Mesenchymal stem cell (in vitro differentiated cells and primary cell): ENCODE measurements at regions not wholly inside any gene's neighbourhood (a gene's known extent, or its start where the extent isn't known, plus 50 kb on each side); places are given as distances from the start of the nearest gene placed in this dataset.
A peak's percentile ranks its signal among the peaks of the same experiment; 100 is the strongest.
"Not testable (repeated sequence)": the region's sequence is repeated elsewhere in the genome, so short reads cannot be mapped to it uniquely, and the experiment has no call there.

Experiments
- DNase-seq: peaks from one replicate; pipeline ENCODE4 v3.0.0-alpha.2; 2013
- H2AFZ ChIP-seq: one replicate; pipeline ENCODE4 v1.6.1; 2013; ENCODE audit warnings: low read depth, mild to moderate bottlenecking, control low read depth, inconsistent platforms, low read length, moderate library complexity
- H2AK5ac ChIP-seq: 2 replicates; pipeline ENCODE4 v1.6.1; 2013; ENCODE audit warnings: low read length, moderate library complexity, mild to moderate bottlenecking, inconsistent platforms; ENCODE audit not compliant: severe bottlenecking
- H2BK120ac ChIP-seq: one replicate; pipeline ENCODE4 v1.6.1; 2013; ENCODE audit warnings: low read depth, mild to moderate bottlenecking, inconsistent platforms, low read length, moderate library complexity
- H2BK12ac ChIP-seq, 2 experiments: one replicate each; pipeline ENCODE4 v1.6.1; 2013; ENCODE audit warnings: inconsistent platforms in 2 of 2, low read length in 2 of 2, mild to moderate bottlenecking in 2 of 2, moderate library complexity in 2 of 2, control low read depth in 1 of 2
- H2BK15ac ChIP-seq: one replicate; pipeline ENCODE4 v1.6.1; 2013; ENCODE audit warnings: mild to moderate bottlenecking, low read depth, inconsistent platforms; ENCODE audit not compliant: poor library complexity, severe bottlenecking
- H2BK5ac ChIP-seq: 2 replicates; pipeline ENCODE4 v1.6.1; 2013; ENCODE audit warnings: low read depth, mild to moderate bottlenecking, low read length, control low read depth, inconsistent platforms; ENCODE audit not compliant: poor library complexity, severe bottlenecking
- H3K14ac ChIP-seq, 2 experiments: one replicate each; pipeline ENCODE4 v1.6.1; 2013; ENCODE audit warnings: inconsistent platforms in 2 of 2, low read length in 2 of 2, control low read depth in 1 of 2, mild to moderate bottlenecking in 1 of 2, moderate library complexity in 1 of 2
- H3K18ac ChIP-seq, 2 experiments: one replicate each; pipeline ENCODE4 v1.6.1; 2013; ENCODE audit warnings: inconsistent platforms in 2 of 2, low read length in 2 of 2, control low read depth in 1 of 2, low read depth in 1 of 2, mild to moderate bottlenecking in 1 of 2
- H3K23ac ChIP-seq, 2 experiments: one replicate each; pipeline ENCODE4 v1.6.1; 2013; ENCODE audit warnings: inconsistent platforms in 2 of 2, low read length in 2 of 2, mild to moderate bottlenecking in 2 of 2, moderate library complexity in 2 of 2, control low read depth in 1 of 2
- H3K27ac ChIP-seq: 2 replicates; pipeline ENCODE4 v1.5.1; 2013; ENCODE audit warnings: mild to moderate bottlenecking, moderate library complexity, low read length, control low read depth, inconsistent platforms; ENCODE audit not compliant: poor library complexity, severe bottlenecking
- H3K27me3 ChIP-seq, 2 experiments: 2 replicates each; pipeline versions ENCODE4 v1.6.1 to v1.7.0; 2013; ENCODE audit warnings: low read length in 2 of 2, mild to moderate bottlenecking in 2 of 2, moderate library complexity in 2 of 2, control low read depth in 1 of 2, inconsistent platforms in 1 of 2; ENCODE audit not compliant: control insufficient read depth in 1 of 2, insufficient read depth in 1 of 2
- H3K36me3 ChIP-seq, 2 experiments: 2 replicates each; pipeline versions ENCODE4 v1.6.1 to v1.7.0; 2013; ENCODE audit warnings: low read length in 2 of 2, control low read depth in 1 of 2, inconsistent platforms in 1 of 2, low read depth in 1 of 2, mild to moderate bottlenecking in 1 of 2; ENCODE audit not compliant: insufficient read depth in 2 of 2, control insufficient read depth in 1 of 2
- H3K4ac ChIP-seq, 2 experiments: one replicate each; pipeline ENCODE4 v1.6.1; 2013; ENCODE audit warnings: inconsistent platforms in 2 of 2, low read length in 2 of 2, mild to moderate bottlenecking in 2 of 2, moderate library complexity in 2 of 2, control low read depth in 1 of 2, low read depth in 1 of 2
- H3K4me1 ChIP-seq: 2 replicates; pipeline ENCODE4 v1.6.1; 2013; ENCODE audit warnings: low read depth, low read length, control low read depth; ENCODE audit not compliant: control insufficient read depth, insufficient read depth
- H3K4me2 ChIP-seq: 2 replicates; pipeline ENCODE4 v1.6.1; 2013; ENCODE audit warnings: low read length, mild to moderate bottlenecking, inconsistent platforms; ENCODE audit not compliant: poor library complexity, severe bottlenecking
- H3K4me3 ChIP-seq, 2 experiments: 2 replicates each; pipeline versions ENCODE4 v1.5.1 to v1.7.0; 2013; ENCODE audit warnings: low read length in 2 of 2, mild to moderate bottlenecking in 2 of 2, control low read depth in 1 of 2, low read depth in 1 of 2; ENCODE audit not compliant: insufficient read depth in 1 of 2
- H3K79me1 ChIP-seq: replicated peaks from 2 replicates; pipeline ENCODE4 v1.6.1; 2013; ENCODE audit warnings: mild to moderate bottlenecking, control low read depth, low read length, inconsistent platforms; ENCODE audit not compliant: poor library complexity, severe bottlenecking
- H3K9ac ChIP-seq: 2 replicates; pipeline ENCODE4 v1.7.0; 2013; ENCODE audit warnings: mild to moderate bottlenecking, low read length, moderate library complexity
- H3K9me3 ChIP-seq: 2 replicates; pipeline ENCODE4 v1.7.0; 2013; ENCODE audit warnings: mild to moderate bottlenecking, low read length; ENCODE audit not compliant: control insufficient read depth
- H4K8ac ChIP-seq: one replicate; pipeline ENCODE4 v1.6.1; 2013; ENCODE audit warnings: inconsistent platforms, mild to moderate bottlenecking, low read length, moderate library complexity
- H4K91ac ChIP-seq: one replicate; pipeline ENCODE4 v1.6.1; 2013; ENCODE audit warnings: mild to moderate bottlenecking, low read length, inconsistent platforms
- WGBS: methylation state at CpG from one replicate; pipeline ENCODE4 v1.1.7; 2013; ENCODE audit warnings: mixed read lengths; 5-methylcytosine and 5-hydroxymethylcytosine counted together

- H3K9ac ChIP-seq, H3K79me1 ChIP-seq, H2BK12ac ChIP-seq, H3K14ac ChIP-seq, H2AK5ac ChIP-seq, H3K23ac ChIP-seq, H3K4ac ChIP-seq, H3K36me3 ChIP-seq, H3K4me1 ChIP-seq, H2AFZ ChIP-seq, H2BK15ac ChIP-seq, H4K91ac ChIP-seq, H3K27ac ChIP-seq, H3K18ac ChIP-seq, H3K27me3 ChIP-seq, H3K9me3 ChIP-seq, H3K4me3 ChIP-seq, DNase-seq, H2BK120ac ChIP-seq, H4K8ac ChIP-seq, H3K4me2 ChIP-seq, H2BK5ac ChIP-seq: not testable (repeated sequence)
- 93% methylated on average over 12 of the region's 12 CpGs for WGBS
These were observed 697.6 kb upstream of the SLITRK1 start for GRCh38 chr13:84579901-84580300.

- Histone ChIP-seq H2AFZ (no peak overlapping the region), H4K91ac (no peak overlapping the region), H3K9ac (no peak overlapping the region), H3K4me1 (no peaks in the 10 kb centered on the region), H4K8ac (no peak overlapping the region), H3K23ac (no peak overlapping the region), H2BK120ac (no peak overlapping the region), H3K27ac (no peak overlapping the region), H3K79me1 (no peaks in the 10 kb centered on the region), H2BK5ac (no peak overlapping the region), H2AK5ac (no peak overlapping the region), H2BK12ac (no peak overlapping the region), H3K9me3 (no peaks in the 10 kb centered on the region), H3K4ac (no peak overlapping the region), H3K18ac (no peak overlapping the region), H3K27me3 (no peaks in the 10 kb centered on the region), H3K4me3 (no peak overlapping the region), H3K36me3 (no peaks in the 10 kb centered on the region), H3K4me2 (no peak overlapping the region), H2BK15ac (no peak overlapping the region), H3K14ac (no peak overlapping the region)
- peak; percentile 3 for DNase-seq
These were observed 692.6 kb upstream of the SLITRK1 start for GRCh38 chr13:84574851-84575250.

- H3K23ac ChIP-seq, result no peak overlapping the region
- H2BK12ac ChIP-seq, result no peak overlapping the region
- no peak overlapping the region for H3K18ac ChIP-seq
- no peak overlapping the region for H3K14ac ChIP-seq
- H2BK120ac ChIP-seq, result no peak overlapping the region
- H2BK15ac ChIP-seq, result no peak overlapping the region
- no peak overlapping the region for H2AFZ ChIP-seq
- H4K91ac ChIP-seq, result no peak overlapping the region
- H4K8ac ChIP-seq, result no peak overlapping the region
- H2AK5ac ChIP-seq, result no peak overlapping the region
- no peaks in the 10 kb centered on the region for H3K79me1 ChIP-seq
- H3K27me3 ChIP-seq, result no peaks in the 10 kb centered on the region
- H3K4ac ChIP-seq, result no peak overlapping the region
- no peak overlapping the region for H2BK5ac ChIP-seq
- no peak overlapping the region for H3K4me3 ChIP-seq
- no peak overlapping the region for H3K9ac ChIP-seq
- H3K27ac ChIP-seq, result no peak overlapping the region
- no peak overlapping the region for H3K4me2 ChIP-seq
- no peaks in the 10 kb centered on the region for H3K9me3 ChIP-seq
- DNase-seq, result no peak
- H3K4me1 ChIP-seq, result no peaks in the 10 kb centered on the region
- no peaks in the 10 kb centered on the region for H3K36me3 ChIP-seq
- WGBS, result 0% methylated on average over 1 of the region's 3 CpGs
These were observed 689.0 kb upstream of the SLITRK1 start for GRCh38 chr13:84571264-84571663.

- Histone ChIP-seq H2BK15ac (no peak overlapping the region), H3K4me2 (no peak overlapping the region), H3K18ac (no peak overlapping the region), H4K91ac (no peak overlapping the region), H3K23ac (no peak overlapping the region), H3K4me1 (no peaks in the 10 kb centered on the region), H3K27me3 (no peaks in the 10 kb centered on the region), H2BK5ac (no peak overlapping the region), H3K9ac (no peak overlapping the region), H3K4ac (no peak overlapping the region), H4K8ac (no peak overlapping the region), H2BK12ac (no peak overlapping the region), H2BK120ac (no peak overlapping the region), H3K27ac (no peak overlapping the region), H3K9me3 (no peaks in the 10 kb centered on the region), H3K79me1 (no peaks in the 10 kb centered on the region), H2AK5ac (no peak overlapping the region), H3K36me3 (no peaks in the 10 kb centered on the region), H3K4me3 (no peak overlapping the region), H2AFZ (no peak overlapping the region), H3K14ac (no peak overlapping the region)
- no CpG with 5 or more reads among the region's 2 CpGs for WGBS
- no peak for DNase-seq
These were observed 688.6 kb upstream of the SLITRK1 start for GRCh38 chr13:84570831-84571230.
